NT2/D1 (cell line): ENCODE measurements at regions not wholly inside any gene's neighbourhood (a gene's known extent, or its start where the extent isn't known, plus 50 kb on each side); places are given as distances from the start of the nearest gene placed in this dataset.

Experiments used
- DNase-seq: peaks from one replicate; pipeline ENCODE4 v3.0.0-alpha.2; 2011; ENCODE audit warnings: low read depth, low spot score
- H3K27me3 ChIP-seq: 2 replicates; pipeline ENCODE4 v1.6.0; 2011; ENCODE audit warnings: mild to moderate bottlenecking; ENCODE audit not compliant: insufficient read length, insufficient read depth
- H3K36me3 ChIP-seq: 2 replicates; pipeline ENCODE4 v1.6.1; 2011; ENCODE audit warnings: mild to moderate bottlenecking, low read length, mixed read lengths; ENCODE audit not compliant: insufficient read depth, insufficient read length
- H3K4me1 ChIP-seq: 2 replicates; pipeline ENCODE4 v1.5.1; 2011; ENCODE audit not compliant: insufficient read depth, insufficient read length
- H3K4me3 ChIP-seq: 2 replicates; pipeline ENCODE4 v1.5.1; 2011; ENCODE audit warnings: low read depth; ENCODE audit not compliant: insufficient read length
- H3K9ac ChIP-seq: 2 replicates; pipeline ENCODE4 v1.6.0; 2011; ENCODE audit warnings: low read depth; ENCODE audit not compliant: insufficient read length
- H3K9me3 ChIP-seq: 2 replicates; pipeline ENCODE4 v1.5.1; 2011; ENCODE audit warnings: mild to moderate bottlenecking, low read length; ENCODE audit not compliant: insufficient read depth
- SUZ12 ChIP-seq: IDR thresholded peaks from 2 replicates; pipeline ENCODE4 v1.6.1; 2011; ENCODE audit not compliant: insufficient read length, insufficient read depth; ENCODE audit errors: extremely low read depth
- YY1 ChIP-seq: IDR thresholded peaks from 2 replicates; pipeline ENCODE4 v1.6.1; 2011; ENCODE audit not compliant: insufficient read length, insufficient read depth
- ZNF274 ChIP-seq: IDR thresholded peaks from 2 replicates; pipeline ENCODE4 v1.6.1; 2011; ENCODE audit warnings: mild to moderate bottlenecking, low read depth, low read length

DNA sequence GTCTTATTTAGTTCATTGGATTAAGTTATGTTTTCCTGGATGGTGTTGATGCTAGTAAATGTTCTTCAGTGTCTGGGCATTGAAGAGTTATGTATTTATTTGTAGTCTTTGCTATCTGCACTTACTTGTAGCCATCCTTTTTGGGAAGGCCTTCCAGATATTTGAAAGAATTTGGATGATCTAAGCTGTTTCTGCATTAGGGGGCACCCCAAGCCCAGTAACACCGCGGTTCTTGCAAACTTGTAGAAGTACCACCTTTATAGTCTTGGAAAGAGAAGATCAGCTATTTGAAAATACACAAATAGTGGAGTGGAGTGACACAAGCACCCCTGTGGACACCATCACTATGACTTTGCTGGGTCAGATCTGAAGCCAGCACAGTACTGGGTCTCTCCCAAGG, 175.9 kb upstream of the KIF2B start:
- TF ChIP-seq SUZ12 (no peak), YY1 (no peak), ZNF274 (no peak)
- no peak overlapping the region for H3K9ac ChIP-seq

DNA sequence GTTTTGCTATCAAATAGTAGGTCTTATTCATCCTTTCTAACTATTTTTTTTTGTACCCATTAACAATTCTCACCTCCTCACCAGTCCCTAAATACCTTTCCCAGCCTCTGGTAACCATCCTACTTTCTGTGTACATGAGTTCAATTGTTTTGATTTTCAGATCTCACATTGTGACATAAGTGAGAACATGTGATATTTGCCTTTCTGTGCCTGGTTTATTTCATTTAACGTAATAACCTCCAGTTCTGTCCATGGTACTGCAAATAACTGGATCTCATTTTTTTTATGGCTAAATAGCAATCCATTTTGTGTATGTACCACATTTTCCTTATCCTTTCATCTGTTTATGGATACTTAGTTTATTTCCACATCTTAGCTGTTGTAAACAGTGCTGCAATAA, 181.9 kb upstream of the KIF2B start:
- Histone ChIP-seq H3K4me3 (no peak overlapping the region), H3K9ac (no peak overlapping the region), H3K36me3 (no peaks in the 10 kb centered on the region), H3K9me3 (no peaks in the 10 kb centered on the region), H3K4me1 (no peaks in the 10 kb centered on the region), H3K27me3 (no peaks in the 10 kb centered on the region)
- TF ChIP-seq SUZ12 (no peak), ZNF274 (no peak), YY1 (no peak)
- no peak for DNase-seq

More for the DNA sequence above, 175.9 kb upstream of the KIF2B start:
- Histone ChIP-seq H3K27me3 (no peaks in the 10 kb centered on the region), H3K36me3 (no peaks in the 10 kb centered on the region), H3K4me3 (no peak overlapping the region), H3K9me3 (no peaks in the 10 kb centered on the region), H3K4me1 (no peaks in the 10 kb centered on the region)
- no peak for DNase-seq

DNA sequence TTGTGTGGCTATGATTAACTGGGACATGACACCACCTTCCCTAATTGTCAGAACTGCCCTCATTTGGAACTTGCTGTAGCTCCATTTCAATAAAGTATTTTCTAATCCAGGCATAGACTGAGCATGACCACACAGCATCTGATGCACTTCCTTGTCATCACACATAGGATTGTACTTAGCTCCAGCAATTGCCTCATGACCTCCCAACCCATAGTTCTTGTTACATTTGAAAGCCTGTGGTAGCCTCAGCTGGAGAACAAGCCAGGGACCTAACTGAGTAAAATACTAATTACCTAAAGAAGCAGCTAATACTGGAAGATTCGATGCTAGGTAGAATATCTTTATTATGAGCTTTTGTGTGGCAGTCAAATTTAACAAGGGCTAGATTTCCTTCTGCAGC, 187.3 kb upstream of the KIF2B start:
- Histone ChIP-seq H3K36me3 (no peaks in the 10 kb centered on the region), H3K4me3 (no peak overlapping the region), H3K4me1 (no peaks in the 10 kb centered on the region), H3K27me3 (no peaks in the 10 kb centered on the region), H3K9me3 (no peaks in the 10 kb centered on the region), H3K9ac (no peak overlapping the region)
- no peak for DNase-seq
- no peak for TF ChIP-seq YY1
- no peak for TF ChIP-seq SUZ12
- TF ChIP-seq ZNF274: no peak

DNA sequence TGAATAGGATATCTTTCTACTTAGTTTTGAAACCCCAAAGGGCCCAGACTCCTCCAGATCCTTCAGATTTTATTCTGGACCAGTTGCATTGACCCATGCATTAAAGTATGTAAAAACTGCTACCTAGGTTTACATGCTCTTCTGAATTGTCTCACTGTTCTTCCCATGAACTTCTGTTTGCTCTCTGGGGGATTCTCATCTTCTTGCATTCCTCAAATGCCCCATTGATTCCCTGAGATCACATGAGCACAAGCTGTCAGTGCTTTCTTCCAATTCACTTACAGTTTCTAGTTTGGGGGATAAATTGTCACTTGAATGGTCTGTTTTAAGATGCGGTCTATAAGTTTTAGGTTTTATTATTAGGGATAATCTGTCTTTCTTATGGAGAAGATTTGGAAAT, 188.9 kb upstream of the KIF2B start:
- Histone ChIP-seq H3K9ac (no peak overlapping the region), H3K4me1 (no peaks in the 10 kb centered on the region), H3K36me3 (no peaks in the 10 kb centered on the region), H3K9me3 (no peaks in the 10 kb centered on the region), H3K27me3 (no peaks in the 10 kb centered on the region), H3K4me3 (no peak overlapping the region)
- DNase-seq: no peak
- TF ChIP-seq SUZ12 (no peak), ZNF274 (no peak), YY1 (no peak)

DNA sequence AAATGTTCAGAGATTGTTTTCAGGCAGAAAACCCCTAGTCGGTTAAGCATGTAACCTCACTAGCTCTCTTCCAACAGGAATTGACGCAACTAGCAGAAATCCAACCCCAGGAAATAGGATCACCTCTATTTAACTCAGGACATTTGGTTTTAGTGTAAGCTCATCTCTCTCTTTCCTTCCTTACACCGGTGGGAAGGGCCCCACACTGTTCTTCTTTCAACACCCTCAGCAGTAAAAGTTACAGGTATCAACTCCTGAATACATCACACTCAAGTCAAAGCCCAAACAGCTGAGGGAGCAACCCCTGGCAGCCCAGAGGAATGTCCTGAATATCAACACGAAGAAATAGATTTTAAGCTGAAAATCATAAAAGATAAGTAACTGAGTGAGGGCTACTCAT, 191.2 kb upstream of the KIF2B start:
- no peak for TF ChIP-seq YY1
- TF ChIP-seq ZNF274: no peak
- no peak for TF ChIP-seq SUZ12
- no peak overlapping the region for H3K9ac ChIP-seq
- H3K4me1 ChIP-seq: no peaks in the 10 kb centered on the region
- no peak for DNase-seq
- H3K9me3 ChIP-seq: no peaks in the 10 kb centered on the region
- no peaks in the 10 kb centered on the region for H3K27me3 ChIP-seq
- H3K4me3 ChIP-seq: no peak overlapping the region
- H3K36me3 ChIP-seq: no peaks in the 10 kb centered on the region

DNA sequence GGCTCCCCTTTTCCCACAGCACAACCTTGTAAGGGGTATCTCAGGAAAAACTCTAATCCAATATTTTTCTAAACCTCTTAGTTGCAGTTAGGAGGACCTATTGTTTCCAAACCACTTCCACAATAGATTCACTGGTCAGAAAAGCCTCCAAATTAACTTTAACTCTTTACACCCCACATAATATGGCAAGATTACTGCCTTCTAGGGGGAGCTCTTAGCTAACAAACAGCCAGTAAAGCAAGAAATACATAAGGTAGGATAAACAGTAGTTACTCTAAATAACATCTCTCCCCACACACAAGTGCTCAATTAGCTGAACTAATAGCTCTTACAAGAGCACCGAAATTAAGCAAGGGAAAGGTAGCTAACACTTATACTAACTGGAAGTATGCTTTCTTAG, 192.1 kb upstream of the KIF2B start:
- no peak for DNase-seq
- Histone ChIP-seq H3K4me3 (no peak overlapping the region), H3K27me3 (no peaks in the 10 kb centered on the region), H3K9ac (no peak overlapping the region), H3K36me3 (no peaks in the 10 kb centered on the region), H3K4me1 (no peaks in the 10 kb centered on the region), H3K9me3 (no peaks in the 10 kb centered on the region)
- no peak for TF ChIP-seq YY1
- no peak for TF ChIP-seq SUZ12
- TF ChIP-seq ZNF274: no peak

DNA sequence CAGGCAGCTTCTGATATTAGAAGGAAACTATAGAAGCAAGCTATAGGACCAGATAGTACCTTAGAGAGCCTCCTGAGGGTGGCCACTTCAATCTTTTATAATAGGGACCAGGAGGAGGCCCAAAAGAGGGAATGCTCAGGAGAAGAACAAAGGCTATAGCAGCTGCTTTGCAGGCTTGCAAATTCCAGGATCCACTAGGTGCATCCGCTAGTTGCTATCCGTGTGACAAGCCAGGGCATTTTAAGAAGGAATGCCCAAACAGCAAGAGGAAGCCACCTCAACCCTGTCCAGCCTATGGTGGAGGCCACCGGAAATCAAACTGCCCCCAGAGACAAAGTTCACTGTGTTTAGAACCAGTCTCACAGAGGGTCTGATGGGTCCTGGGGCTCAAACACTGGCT, 192.6 kb upstream of the KIF2B start:
- no peak overlapping the region for H3K9ac ChIP-seq
- no peak for DNase-seq
- no peaks in the 10 kb centered on the region for H3K36me3 ChIP-seq
- no peaks in the 10 kb centered on the region for H3K4me1 ChIP-seq
- H3K9me3 ChIP-seq: no peaks in the 10 kb centered on the region
- no peak overlapping the region for H3K4me3 ChIP-seq
- TF ChIP-seq YY1: no peak
- no peaks in the 10 kb centered on the region for H3K27me3 ChIP-seq

DNA sequence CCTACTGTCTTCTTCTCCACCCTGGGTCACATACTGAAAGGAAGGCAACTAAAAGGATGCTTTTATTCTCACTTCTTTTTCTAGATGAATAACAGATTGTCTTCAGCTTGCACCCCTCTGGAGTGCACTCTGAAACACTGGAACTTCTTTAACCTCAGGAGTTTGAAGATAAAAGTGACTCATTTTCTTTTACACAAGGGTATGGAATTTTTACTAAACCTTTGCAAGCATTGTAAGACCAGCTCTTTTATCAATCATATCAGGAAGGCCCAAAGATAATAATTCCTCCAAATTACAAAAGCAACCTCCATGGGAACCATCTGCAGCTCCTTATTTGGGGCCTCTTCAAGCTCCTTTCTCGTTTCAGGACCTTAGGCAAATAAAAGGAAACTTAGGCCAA, 193.5 kb upstream of the KIF2B start:
- Histone ChIP-seq H3K9me3 (no peaks in the 10 kb centered on the region), H3K4me1 (no peaks in the 10 kb centered on the region), H3K4me3 (no peak overlapping the region), H3K27me3 (no peaks in the 10 kb centered on the region), H3K36me3 (no peaks in the 10 kb centered on the region), H3K9ac (no peak overlapping the region)
- TF ChIP-seq ZNF274: no peak
- TF ChIP-seq SUZ12: no peak
- TF ChIP-seq YY1: no peak
- DNase-seq: no peak
